22Rv1 (cell line): ENCODE measurements at regions not wholly inside any gene's neighbourhood (a gene's known extent, or its start where the extent isn't known, plus 50 kb on each side); places are given as distances from the start of the nearest gene placed in this dataset.
"Not testable (repeated sequence)": the region's sequence is repeated elsewhere in the genome, so short reads cannot be mapped to it uniquely, and the experiment has no call there.

Source experiments
- H3K27ac ChIP-seq: fragments of 450-650 bp; 2 replicates; pipeline ENCODE4 v1.5.1; 2017
- CTCF ChIP-seq: fragments of 450-650 bp; IDR thresholded peaks from 2 replicates; pipeline ENCODE4 v1.5.1; 2017; ENCODE audit warnings: mild to moderate bottlenecking
- ZFX ChIP-seq: fragments of 450-650 bp; IDR thresholded peaks from 2 replicates; pipeline ENCODE4 v1.6.1; 2017; ENCODE audit warnings: antibody characterized with exemption, borderline replicate concordance

GRCh38 chr5:10892147-10892910 lies 131.3 kb upstream of the DAP start:
- no peak for TF ChIP-seq ZFX
- no peak for TF ChIP-seq CTCF

GRCh38 chr5:10891193-10891592 lies 130.2 kb upstream of the DAP start:
- TF ChIP-seq CTCF (no peak), ZFX (no peak)
- no peak overlapping the region for H3K27ac ChIP-seq

More at GRCh38 chr5:10892147-10892910, 131.3 kb upstream of the DAP start:
- H3K27ac ChIP-seq, result no peak overlapping the region

- TF ChIP-seq ZFX (no peak), CTCF (no peak)
Observed at GRCh38 chr5:10886497-10886896, 125.5 kb upstream of the DAP start.

GRCh38 chr5:10885026-10885425 lies 124.0 kb upstream of the DAP start:
- no peak overlapping the region for H3K27ac ChIP-seq
- TF ChIP-seq CTCF (no peak), ZFX (no peak)

More at GRCh38 chr5:10886497-10886896, 125.5 kb upstream of the DAP start:
- no peak overlapping the region for H3K27ac ChIP-seq

- not testable (repeated sequence) for H3K27ac ChIP-seq
Observed at GRCh38 chr5:10883945-10884344, 122.9 kb upstream of the DAP start.

GRCh38 chr5:10880934-10881333 lies 119.9 kb upstream of the DAP start:
- TF ChIP-seq CTCF, result no peak
- no peak for TF ChIP-seq ZFX
- no peak overlapping the region for H3K27ac ChIP-seq

GRCh38 chr5:10876996-10877395 lies 116.0 kb upstream of the DAP start:
- not testable (repeated sequence) for H3K27ac ChIP-seq

GRCh38 chr5:10876006-10876744 lies 115.1 kb upstream of the DAP start:
- TF ChIP-seq ZFX (no peak), CTCF (no peak)
- H3K27ac ChIP-seq, result no peak overlapping the region
